PC-9 (cell line): ENCODE measurements at regions not wholly inside any gene's neighbourhood (a gene's known extent, or its start where the extent isn't known, plus 50 kb on each side); places are given as distances from the start of the nearest gene placed in this dataset.

Experiments
- BruUV-seq: library from RNA; stranded (reverse); fragments of 400-500 nt; replicated peaks from 2 replicates; lab custom pipeline; 2021; lab: Mats Ljungman, UMichigan
- CTCF ChIA-PET: fragments of 300-600 bp; sonication (Branson Sonifier 250); formaldehyde crosslinking; loops from one replicate; lab custom pipeline; 2022; ENCODE audit warnings: antibody characterized with exemption; lab: Charles Lee
- POLR2A ChIA-PET: fragments of 300-600 bp; sonication (Branson Sonifier 250); formaldehyde crosslinking; loops from one replicate; lab custom pipeline; 2022; ENCODE audit warnings: antibody characterized with exemption; ENCODE audit not compliant: unreplicated experiment; lab: Charles Lee
- DNase-seq, 2 experiments: peaks; one replicate each; pipeline versions ENCODE4 v3.0.0 to v3.0.0-alpha.2; 2015 to 2022; ENCODE audit warnings: mixed read lengths in 1 of 2
- H2AFZ ChIP-seq: fragments of 200-600 bp; sonication (generic); 2 replicates; pipeline ENCODE4 v1.8.1; 2017; ENCODE audit warnings: antibody characterized with exemption
- H3F3A ChIP-seq: fragments of 200-600 bp; sonication (generic); 2 replicates; pipeline ENCODE4 v1.8.1; 2017; ENCODE audit warnings: antibody characterized with exemption, mild to moderate bottlenecking, low read depth; ENCODE audit not compliant: insufficient read depth
- H3K27ac ChIP-seq: fragments of 200-600 bp; sonication (generic); 2 replicates; pipeline ENCODE4 v1.6.1; 2016; ENCODE audit warnings: mixed run types
- H3K27me3 ChIP-seq: fragments of 200-600 bp; sonication (generic); 2 replicates; pipeline ENCODE4 v1.6.1; 2016; ENCODE audit warnings: low read depth, mixed run types; ENCODE audit not compliant: insufficient read depth
- H3K36me3 ChIP-seq: fragments of 200-600 bp; sonication (generic); 2 replicates; pipeline ENCODE4 v1.6.1; 2016; ENCODE audit warnings: low read depth, mixed run types
- H3K4me1 ChIP-seq: fragments of 200-600 bp; sonication (generic); replicated peaks from 2 replicates; pipeline ENCODE4 v1.6.1; 2016; ENCODE audit warnings: mixed run types; ENCODE audit not compliant: insufficient read depth
- H3K4me2 ChIP-seq: fragments of 200-600 bp; sonication (generic); 2 replicates; pipeline ENCODE4 v1.6.1; 2017; ENCODE audit warnings: mixed run types
- H3K4me3 ChIP-seq: fragments of 200-600 bp; sonication (generic); 2 replicates; pipeline ENCODE4 v1.6.1; 2016; ENCODE audit warnings: mixed run types
- H3K79me2 ChIP-seq: fragments of 200-600 bp; sonication (generic); 2 replicates; pipeline ENCODE4 v1.6.1; 2017; ENCODE audit warnings: low read depth, mixed run types
- H3K9me2 ChIP-seq: fragments of 200-600 bp; sonication (generic); 2 replicates; pipeline ENCODE4 v1.8.1; 2017; ENCODE audit warnings: mild to moderate bottlenecking; ENCODE audit not compliant: insufficient read depth
- H3K9me3 ChIP-seq: fragments of 200-600 bp; sonication (generic); 2 replicates; pipeline ENCODE4 v1.8.1; 2016; ENCODE audit warnings: low read depth; ENCODE audit not compliant: insufficient read depth
- H4K20me1 ChIP-seq: fragments of 200-600 bp; sonication (generic); 2 replicates; pipeline ENCODE4 v1.8.1; 2017; ENCODE audit not compliant: insufficient read depth
- EZH2 ChIP-seq: fragments of 200-600 bp; sonication (generic); IDR thresholded peaks from 2 replicates; pipeline ENCODE4 v1.8.0; 2017; ENCODE audit warnings: antibody characterized with exemption, low read depth
- intact Hi-C: fragments of 100-400 bp; cut with micrococcal nuclease; formaldehyde crosslinking; loops from one replicate; pipeline ENCODE4 v1.10.0; 2022; ENCODE audit not compliant: unreplicated experiment
- TF ChIP-seq, protein P1 (sequence below): fragments of 200-600 bp; sonication (generic); conservative IDR thresholded peaks from 2 replicates; pipeline ENCODE4 v1.6.1; 2017; ENCODE audit warnings: mixed run types, antibody characterized with exemption, mild to moderate bottlenecking, moderate library complexity

DNA sequence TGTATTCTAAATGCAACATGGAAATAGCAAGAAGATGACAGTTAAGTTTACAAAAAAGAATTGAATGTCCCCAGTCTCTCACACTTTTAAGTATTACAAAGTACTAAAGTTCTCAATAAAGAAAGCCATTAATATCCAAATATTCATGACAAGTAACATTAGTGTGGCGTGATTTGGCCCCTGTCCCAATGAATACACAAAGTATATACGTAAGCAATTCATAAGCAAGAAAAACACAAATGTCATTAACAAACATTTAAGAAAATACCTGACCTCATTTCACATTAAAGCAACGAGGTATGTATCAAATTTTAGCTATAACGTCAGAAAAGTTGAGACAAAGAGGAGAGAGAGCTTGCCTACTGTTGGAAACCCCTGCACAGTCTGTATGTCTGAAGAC, 241.9 kb upstream of the IRS2 start:
- intact Hi-C loops, result no loop called here
- POLR2A ChIA-PET, result no interaction called here

DNA sequence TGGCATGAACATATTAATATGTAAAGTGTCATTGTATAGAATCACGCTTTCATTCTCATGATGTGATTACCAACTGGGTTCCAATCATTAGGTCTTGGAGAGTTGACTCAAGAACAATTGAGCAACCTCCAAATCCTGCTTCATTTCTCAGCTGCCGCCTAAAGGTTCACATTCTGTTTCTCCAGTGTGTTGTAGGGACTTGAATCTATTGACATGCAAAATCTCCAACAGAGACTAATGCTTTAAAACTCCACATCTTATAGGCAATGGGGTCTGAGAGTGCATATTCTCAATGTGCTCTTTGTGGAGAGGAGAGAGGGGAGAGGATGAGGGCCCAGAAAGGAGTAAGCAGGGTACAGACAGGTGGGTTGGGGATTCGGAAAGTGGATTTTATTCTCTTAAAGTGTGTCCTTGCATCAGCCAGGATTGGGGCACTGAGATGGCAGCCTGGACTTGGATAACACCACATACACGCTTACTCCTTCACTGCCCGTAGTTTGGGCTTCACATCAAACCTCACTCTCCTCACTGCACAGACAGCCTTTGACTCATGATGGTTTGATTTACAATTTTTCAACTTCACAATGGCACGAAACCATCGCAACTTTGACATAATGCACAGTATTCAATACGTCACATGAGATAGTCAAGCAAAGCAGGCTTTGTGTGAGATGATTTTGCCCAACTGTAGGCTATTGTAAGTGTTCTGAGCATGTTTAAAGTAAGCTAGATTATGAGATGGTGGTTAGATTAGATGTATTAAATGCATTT, 241.3 kb upstream of the IRS2 start:
- Histone ChIP-seq H3K36me3 (no peaks in the 10 kb centered on the region), H3K9me2 (no peaks in the 10 kb centered on the region; the same call in 1 of the 2 replicates), H3K4me1 (no peaks in the 10 kb centered on the region), H4K20me1 (no peaks in the 10 kb centered on the region), H3F3A (no peaks in the 10 kb centered on the region), H2AFZ (no peak overlapping the region), H3K4me3 (no peak overlapping the region), H3K27me3 (no peaks in the 10 kb centered on the region), H3K4me2 (no peak overlapping the region), H3K27ac (no peak overlapping the region), H3K79me2 (no peaks in the 10 kb centered on the region), H3K9me3 (no peaks in the 10 kb centered on the region)
- DNase-seq, result no peak
- ChIA-PET POLR2A (no interaction called here), CTCF (no interaction called here)
- BruUV-seq, result no TSS peak
- intact Hi-C loops, result no loop called here
- TF ChIP-seq EZH2, result no peak
- TF ChIP-seq, protein P1, sequence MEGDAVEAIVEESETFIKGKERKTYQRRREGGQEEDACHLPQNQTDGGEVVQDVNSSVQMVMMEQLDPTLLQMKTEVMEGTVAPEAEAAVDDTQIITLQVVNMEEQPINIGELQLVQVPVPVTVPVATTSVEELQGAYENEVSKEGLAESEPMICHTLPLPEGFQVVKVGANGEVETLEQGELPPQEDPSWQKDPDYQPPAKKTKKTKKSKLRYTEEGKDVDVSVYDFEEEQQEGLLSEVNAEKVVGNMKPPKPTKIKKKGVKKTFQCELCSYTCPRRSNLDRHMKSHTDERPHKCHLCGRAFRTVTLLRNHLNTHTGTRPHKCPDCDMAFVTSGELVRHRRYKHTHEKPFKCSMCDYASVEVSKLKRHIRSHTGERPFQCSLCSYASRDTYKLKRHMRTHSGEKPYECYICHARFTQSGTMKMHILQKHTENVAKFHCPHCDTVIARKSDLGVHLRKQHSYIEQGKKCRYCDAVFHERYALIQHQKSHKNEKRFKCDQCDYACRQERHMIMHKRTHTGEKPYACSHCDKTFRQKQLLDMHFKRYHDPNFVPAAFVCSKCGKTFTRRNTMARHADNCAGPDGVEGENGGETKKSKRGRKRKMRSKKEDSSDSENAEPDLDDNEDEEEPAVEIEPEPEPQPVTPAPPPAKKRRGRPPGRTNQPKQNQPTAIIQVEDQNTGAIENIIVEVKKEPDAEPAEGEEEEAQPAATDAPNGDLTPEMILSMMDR, result no peak

More for the DNA sequence above, 241.9 kb upstream of the IRS2 start:
- Histone ChIP-seq H2AFZ (no peak overlapping the region), H3K4me2 (no peak overlapping the region), H4K20me1 (no peaks in the 10 kb centered on the region), H3F3A (no peaks in the 10 kb centered on the region), H3K79me2 (no peaks in the 10 kb centered on the region), H3K27me3 (no peaks in the 10 kb centered on the region), H3K4me3 (no peak overlapping the region), H3K9me3 (no peaks in the 10 kb centered on the region), H3K27ac (no peak overlapping the region), H3K36me3 (no peaks in the 10 kb centered on the region), H3K9me2 (peaks cover 2% of the 10 kb centered on the region; the same call in 1 of the 2 replicates), H3K4me1 (no peaks in the 10 kb centered on the region)
- BruUV-seq, result no TSS peak
- CTCF ChIA-PET, result no interaction called here
- TF ChIP-seq, protein P1, result no peak
- TF ChIP-seq EZH2, result no peak
- DNase-seq, result no peak

DNA sequence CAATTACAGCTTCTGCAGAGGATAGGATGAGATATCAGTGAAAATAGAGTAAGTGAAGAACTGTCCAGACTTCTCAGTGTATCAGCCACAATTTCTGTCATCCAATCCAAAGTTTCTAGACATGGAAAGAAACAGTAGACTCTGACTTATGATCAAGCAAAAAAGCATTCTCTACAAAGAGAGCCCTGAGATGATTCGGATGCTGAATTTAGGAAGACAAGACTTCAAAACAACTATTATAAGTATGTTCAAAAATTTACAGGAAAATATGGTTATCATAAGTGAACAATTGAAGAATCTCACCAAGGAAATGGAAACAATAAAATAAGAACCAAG, 238.2 kb upstream of the IRS2 start:
- DNase-seq, result no peak
- Histone ChIP-seq H3K9me2 (no peaks in the 10 kb centered on the region), H3K4me2 (no peak overlapping the region), H3K4me1 (no peaks in the 10 kb centered on the region), H3K27me3 (no peaks in the 10 kb centered on the region), H3K9me3 (no peaks in the 10 kb centered on the region), H4K20me1 (no peaks in the 10 kb centered on the region), H3K27ac (no peak overlapping the region), H3K79me2 (no peaks in the 10 kb centered on the region), H2AFZ (no peak overlapping the region), H3F3A (no peaks in the 10 kb centered on the region), H3K36me3 (no peaks in the 10 kb centered on the region), H3K4me3 (no peak overlapping the region)
- TF ChIP-seq EZH2, result no peak
- TF ChIP-seq, protein P1, result no peak
- CTCF ChIA-PET, result no interaction called here
- POLR2A ChIA-PET, result no interaction called here
- intact Hi-C loops, result no loop called here
- no TSS peak for BruUV-seq
